IMR-90 (cell line): ENCODE measurements at regions not wholly inside any gene's neighbourhood (a gene's known extent, or its start where the extent isn't known, plus 50 kb on each side); places are given as distances from the start of the nearest gene placed in this dataset.

Experiments used
- BHLHE40 ChIP-seq: fragments of 150-350 bp; IDR thresholded peaks from 2 replicates; pipeline ENCODE4 v1.6.1; 2016; ENCODE audit warnings: mild to moderate bottlenecking, low read depth, low read length
- CEBPB ChIP-seq: IDR thresholded peaks from 2 replicates; pipeline ENCODE4 v1.6.1; 2012; ENCODE audit warnings: low read depth, low read length, improper control_type of control experiment
- CHD1 ChIP-seq: IDR thresholded peaks from 2 replicates; pipeline ENCODE4 v1.6.1; 2012; ENCODE audit warnings: low read depth, low read length, improper control_type of control experiment
- CTCF ChIP-seq: conservative IDR thresholded peaks from 2 replicates; pipeline ENCODE4 v1.5.1; 2012; ENCODE audit warnings: mild to moderate bottlenecking, low read depth, low read length, improper control_type of control experiment
- MAFK ChIP-seq: IDR thresholded peaks from 2 replicates; pipeline ENCODE4 v1.6.1; 2012; ENCODE audit warnings: low read depth, low read length, improper control_type of control experiment
- MAZ ChIP-seq: IDR thresholded peaks from 2 replicates; pipeline ENCODE4 v1.6.1; 2012; ENCODE audit warnings: low read depth, mild to moderate bottlenecking, low read length, improper control_type of control experiment, moderate library complexity, borderline replicate concordance
- POLR2A ChIP-seq: IDR thresholded peaks from 2 replicates; pipeline ENCODE4 v1.6.1; 2012; ENCODE audit warnings: mild to moderate bottlenecking, low read depth, low read length
- RFX5 ChIP-seq: IDR thresholded peaks from 2 replicates; pipeline ENCODE4 v1.8.0; 2012; ENCODE audit warnings: low read depth, mild to moderate bottlenecking, low read length, moderate library complexity
- SMC3 ChIP-seq: fragments of 150-350 bp; IDR thresholded peaks from 2 replicates; pipeline ENCODE4 v1.6.1; 2016; ENCODE audit warnings: low read depth, mild to moderate bottlenecking, antibody characterized with exemption, low read length, moderate library complexity
- TF ChIP-seq, protein P1 (sequence below): fragments of 150-350 bp; IDR thresholded peaks from 2 replicates; pipeline ENCODE4 v1.6.1; 2017; ENCODE audit warnings: mild to moderate bottlenecking, antibody characterized with exemption, low read length, low read depth

DNA sequence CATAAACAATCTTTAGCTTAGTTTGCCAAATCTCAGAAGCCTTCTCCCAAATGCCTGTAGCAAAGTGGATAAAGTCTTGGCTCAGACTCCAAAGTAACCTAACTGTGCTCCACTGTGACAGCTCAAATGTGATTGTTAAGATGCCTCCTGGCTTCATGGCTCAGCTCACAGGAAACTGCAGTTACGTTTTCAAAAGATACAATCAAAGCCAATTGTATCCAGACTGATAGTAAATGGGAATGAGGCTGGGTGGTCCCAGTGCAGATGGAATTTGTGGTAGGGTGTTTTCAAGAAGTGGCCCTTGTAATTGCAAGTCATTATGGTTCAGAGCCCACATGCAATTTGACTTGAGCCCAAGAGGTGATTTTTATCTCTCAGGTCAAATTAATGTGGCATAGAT, 151.2 kb upstream of the TAB2 start:
- TF ChIP-seq CTCF (no peak), CHD1 (no peak), MAFK (no peak), RFX5 (no peak), POLR2A (no peak), CEBPB (no peak), SMC3 (no peak), MAZ (no peak), BHLHE40 (no peak)
- TF ChIP-seq, protein P1, sequence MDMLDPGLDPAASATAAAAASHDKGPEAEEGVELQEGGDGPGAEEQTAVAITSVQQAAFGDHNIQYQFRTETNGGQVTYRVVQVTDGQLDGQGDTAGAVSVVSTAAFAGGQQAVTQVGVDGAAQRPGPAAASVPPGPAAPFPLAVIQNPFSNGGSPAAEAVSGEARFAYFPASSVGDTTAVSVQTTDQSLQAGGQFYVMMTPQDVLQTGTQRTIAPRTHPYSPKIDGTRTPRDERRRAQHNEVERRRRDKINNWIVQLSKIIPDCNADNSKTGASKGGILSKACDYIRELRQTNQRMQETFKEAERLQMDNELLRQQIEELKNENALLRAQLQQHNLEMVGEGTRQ: no peak
